ENCODE measurements at regions not wholly inside any gene's neighbourhood (a gene's known extent, or its start where the extent isn't known, plus 50 kb on each side); places are given as distances from the start of the nearest gene placed in this dataset.

- intact Hi-C loops (cut with DNase I) = no loop called here
- Histone ChIP-seq H3K4me3 (no peak overlapping the region), H3K27ac (no peak overlapping the region), H3K4me1 (no peaks in the 10 kb centered on the region), H3K27me3 (no peaks in the 10 kb centered on the region), H3K36me3 (no peaks in the 10 kb centered on the region), H3K9me3 (no peaks in the 10 kb centered on the region)
- no peak for ATAC-seq
- no peak for DNase-seq
- no peak for TF ChIP-seq CTCF (IDR thresholded peaks at IDR 0.05)
Observed at GRCh38 chr2:770776-771175, 93.6 kb upstream of the TMEM18 start.

GRCh38 chr2:769771-770170 is 92.6 kb upstream of the TMEM18 start:
- intact Hi-C loops (cut with DNase I) = no loop called here
- no peak for TF ChIP-seq CTCF (IDR thresholded peaks at IDR 0.05)
- no peaks in the 10 kb centered on the region for H3K36me3 ChIP-seq
- ATAC-seq (no peak), DNase-seq (no peak)
- no peaks in the 10 kb centered on the region for H3K4me1 ChIP-seq
- no peak overlapping the region for H3K27ac ChIP-seq
- no peak overlapping the region for H3K4me3 ChIP-seq
- H3K27me3 ChIP-seq = no peaks in the 10 kb centered on the region
- no peaks in the 10 kb centered on the region for H3K9me3 ChIP-seq

- Histone ChIP-seq H3K36me3 (no peaks in the 10 kb centered on the region), H3K4me1 (no peaks in the 10 kb centered on the region), H3K27ac (no peak overlapping the region), H3K9me3 (no peaks in the 10 kb centered on the region), H3K4me3 (no peak overlapping the region), H3K27me3 (no peaks in the 10 kb centered on the region)
- no peak for ATAC-seq
- TF ChIP-seq CTCF (IDR thresholded peaks at IDR 0.05) = no peak
- intact Hi-C loops (cut with DNase I) = no loop called here
- DNase-seq = no peak
Observed at GRCh38 chr2:768451-768850, 91.2 kb upstream of the TMEM18 start.

- Histone ChIP-seq H3K36me3 (no peaks in the 10 kb centered on the region), H3K9me3 (no peaks in the 10 kb centered on the region), H3K27me3 (no peaks in the 10 kb centered on the region), H3K4me1 (no peaks in the 10 kb centered on the region), H3K4me3 (no peak overlapping the region), H3K27ac (no peak overlapping the region)
- intact Hi-C loops (cut with DNase I) = no loop called here
- no peak for DNase-seq
- no peak for ATAC-seq
- TF ChIP-seq CTCF (IDR thresholded peaks at IDR 0.05) = no peak
Observed at GRCh38 chr2:767944-768343, 90.7 kb upstream of the TMEM18 start.

- Histone ChIP-seq H3K27me3 (no peaks in the 10 kb centered on the region), H3K4me3 (no peak overlapping the region), H3K4me1 (no peaks in the 10 kb centered on the region), H3K9me3 (no peaks in the 10 kb centered on the region), H3K27ac (no peak overlapping the region), H3K36me3 (no peaks in the 10 kb centered on the region)
- TF ChIP-seq CTCF (IDR thresholded peaks at IDR 0.05) = no peak
- DNase-seq (no peak), ATAC-seq (no peak)
- intact Hi-C loops (cut with DNase I) = no loop called here
Observed at GRCh38 chr2:767440-767839, 90.2 kb upstream of the TMEM18 start.

Data from left lung (tissue), 4 donors.